ENCODE measurements at regions not wholly inside any gene's neighbourhood (a gene's known extent, or its start where the extent isn't known, plus 50 kb on each side); places are given as distances from the start of the nearest gene placed in this dataset.

DNA sequence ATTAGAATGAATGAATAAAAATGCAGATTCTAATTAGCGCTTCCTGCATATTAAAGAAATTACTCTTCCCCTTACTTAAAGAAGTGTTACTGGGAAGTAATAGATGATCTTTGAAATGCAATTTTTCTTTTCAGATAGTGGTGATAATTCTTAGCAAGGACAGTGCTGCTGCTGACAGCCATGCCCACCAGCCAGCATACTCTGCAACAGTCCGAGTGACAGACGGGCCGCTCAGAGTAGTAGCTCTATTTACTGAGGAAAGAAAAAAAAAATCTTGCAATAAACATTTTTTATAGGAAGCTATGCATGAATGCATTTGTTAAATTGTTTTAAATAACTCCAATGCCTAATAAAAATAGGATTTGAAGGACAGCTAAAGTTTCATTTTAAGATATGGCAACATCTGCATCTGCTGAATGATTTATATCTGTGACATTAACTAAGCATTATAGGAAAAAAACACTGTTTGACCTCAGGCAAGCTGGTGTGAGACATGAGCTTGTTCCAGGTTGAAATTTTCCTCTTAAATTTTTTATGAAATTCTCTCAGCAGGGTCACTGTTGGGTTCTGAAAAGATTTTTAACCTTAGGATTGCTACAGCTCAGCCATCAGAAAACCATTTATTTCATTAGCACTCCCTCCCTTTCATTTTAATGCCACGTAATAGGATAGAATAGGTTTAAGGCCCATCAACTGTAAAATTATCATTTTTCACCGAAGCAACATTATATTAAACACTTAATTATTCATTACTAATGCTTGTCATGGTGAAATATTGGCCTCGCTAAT is 393.8 kb downstream of the DCDC2C start:
- TF ChIP-seq POLR2AphosphoS5 (IDR thresholded peaks at IDR 0.05) (no peak), POLR2A (IDR thresholded peaks at IDR 0.05; ENCODE audit: low read depth) (no peak)
- TF ChIP-seq, protein P1, sequence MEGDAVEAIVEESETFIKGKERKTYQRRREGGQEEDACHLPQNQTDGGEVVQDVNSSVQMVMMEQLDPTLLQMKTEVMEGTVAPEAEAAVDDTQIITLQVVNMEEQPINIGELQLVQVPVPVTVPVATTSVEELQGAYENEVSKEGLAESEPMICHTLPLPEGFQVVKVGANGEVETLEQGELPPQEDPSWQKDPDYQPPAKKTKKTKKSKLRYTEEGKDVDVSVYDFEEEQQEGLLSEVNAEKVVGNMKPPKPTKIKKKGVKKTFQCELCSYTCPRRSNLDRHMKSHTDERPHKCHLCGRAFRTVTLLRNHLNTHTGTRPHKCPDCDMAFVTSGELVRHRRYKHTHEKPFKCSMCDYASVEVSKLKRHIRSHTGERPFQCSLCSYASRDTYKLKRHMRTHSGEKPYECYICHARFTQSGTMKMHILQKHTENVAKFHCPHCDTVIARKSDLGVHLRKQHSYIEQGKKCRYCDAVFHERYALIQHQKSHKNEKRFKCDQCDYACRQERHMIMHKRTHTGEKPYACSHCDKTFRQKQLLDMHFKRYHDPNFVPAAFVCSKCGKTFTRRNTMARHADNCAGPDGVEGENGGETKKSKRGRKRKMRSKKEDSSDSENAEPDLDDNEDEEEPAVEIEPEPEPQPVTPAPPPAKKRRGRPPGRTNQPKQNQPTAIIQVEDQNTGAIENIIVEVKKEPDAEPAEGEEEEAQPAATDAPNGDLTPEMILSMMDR (IDR thresholded peaks at IDR 0.05): no peak
